ENCODE measurements at regions not wholly inside any gene's neighbourhood (a gene's known extent, or its start where the extent isn't known, plus 50 kb on each side); places are given as distances from the start of the nearest gene placed in this dataset.
A peak's percentile ranks its signal among the peaks of the same experiment; 100 is the strongest.

DNA sequence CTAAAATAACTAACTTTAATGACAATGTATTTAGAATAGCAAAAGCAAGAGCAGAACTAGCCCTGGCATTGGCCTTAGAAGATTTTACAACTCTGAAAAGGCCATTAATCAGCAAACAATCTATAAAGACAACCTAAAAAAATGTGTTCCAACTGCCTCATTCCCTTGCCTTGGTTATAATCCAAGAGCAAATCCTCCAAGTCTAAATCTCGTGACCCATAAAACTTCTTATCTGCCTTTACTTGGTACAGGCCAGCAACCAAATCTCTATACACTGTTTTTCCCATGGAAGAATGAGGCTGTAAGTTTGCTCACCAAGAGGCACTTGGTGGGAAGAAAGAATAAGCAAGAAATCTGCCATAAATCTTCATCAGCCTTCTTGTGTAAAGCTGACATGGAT lies 175.3 kb upstream of the MID1 start:
- no peaks in the 10 kb centered on the region for H3K9me3 ChIP-seq
- no peak overlapping the region for H3K4me3 ChIP-seq
- no peak for ATAC-seq
- peaks cover 0 to 24% (median 0%) of the 10 kb centered on the region in 3 donors for H3K4me1 ChIP-seq
- peak overlapping the region in 1 of 4 donors; percentile 49 for H3K27ac ChIP-seq
- no peak for TF ChIP-seq POLR2A (IDR thresholded peaks at IDR 0.05)
- no peak for TF ChIP-seq EP300 (IDR thresholded peaks at IDR 0.05)
- H3K27me3 ChIP-seq: no peaks in the 10 kb centered on the region
- 10 to 57% methylated on average over 1 of the region's 1 CpG for WGBS, 2 donors (ENCODE audit: low coverage in 1 of 2)
- H3K36me3 ChIP-seq: no peaks in the 10 kb centered on the region

DNA sequence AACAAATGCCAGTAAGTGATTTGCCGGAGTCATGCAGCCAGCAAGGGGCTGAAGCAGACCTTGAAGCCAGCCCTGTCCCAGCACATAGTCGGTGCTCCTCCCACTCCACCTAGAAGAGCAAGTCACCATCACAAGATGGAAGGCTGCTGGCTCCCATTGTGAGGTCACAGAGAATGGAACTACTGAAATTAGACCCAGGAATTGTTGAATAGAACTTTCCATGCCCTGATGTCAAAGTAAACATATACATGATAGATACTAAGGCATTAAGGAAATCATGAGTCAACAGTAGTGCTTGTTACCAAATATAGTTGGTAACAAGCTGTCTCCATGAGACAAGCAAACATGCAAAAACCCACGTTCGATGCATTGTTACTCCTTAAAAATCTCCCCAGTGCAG lies 177.1 kb upstream of the MID1 start:
- no peak for TF ChIP-seq CTCF (IDR thresholded peaks at IDR 0.05)
- 71% methylated on average over 3 of the region's 4 CpGs; no CpG with 5 or more reads in 1 of the 2 donors for WGBS, 2 donors (ENCODE audit: low coverage in 1 of 2)
- ATAC-seq: no peak

DNA sequence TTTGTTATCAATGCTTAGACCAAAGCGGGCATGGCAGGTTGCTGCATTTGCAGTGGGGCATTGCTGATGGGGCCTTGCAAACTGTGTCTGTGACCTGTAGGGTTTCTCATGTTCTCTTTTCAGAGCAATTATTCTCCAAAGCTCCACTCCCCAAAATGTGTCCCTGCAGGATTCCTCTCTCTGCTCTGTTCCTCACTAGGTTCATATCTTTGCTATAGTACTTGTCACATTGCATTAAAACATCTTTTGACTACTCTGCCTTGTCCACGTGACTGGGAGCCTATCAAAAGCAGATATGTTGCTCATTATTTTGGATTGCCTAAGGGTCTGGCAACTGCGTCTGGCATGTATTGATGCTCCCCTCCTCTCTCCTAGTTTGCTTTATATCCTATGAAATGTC lies 177.7 kb upstream of the MID1 start:
- H3K4me3 ChIP-seq: no peak overlapping the region
- no peaks in the 10 kb centered on the region for H3K27me3 ChIP-seq
- no peak for ATAC-seq
- H3K36me3 ChIP-seq: no peaks in the 10 kb centered on the region
- H3K9me3 ChIP-seq: no peaks in the 10 kb centered on the region
- TF ChIP-seq POLR2A (IDR thresholded peaks at IDR 0.05) (no peak), EP300 (IDR thresholded peaks at IDR 0.05) (no peak), POLR2AphosphoS5 (IDR thresholded peaks at IDR 0.05) (no peak), CTCF (IDR thresholded peaks at IDR 0.05) (no peak)
- H3K27ac ChIP-seq: no peak overlapping the region
- peaks cover 0 to 28% (median 0%) of the 10 kb centered on the region in 3 donors for H3K4me1 ChIP-seq
- 45 to 68% methylated on average over 2 to 3 of the region's 3 CpGs for WGBS, 2 donors (ENCODE audit: low coverage in 1 of 2)

More for the DNA sequence above, 177.1 kb upstream of the MID1 start:
- no peak overlapping the region for H3K4me3 ChIP-seq
- no peak overlapping the region for H3K27ac ChIP-seq
- no peaks in the 10 kb centered on the region for H3K36me3 ChIP-seq
- H3K9me3 ChIP-seq: no peaks in the 10 kb centered on the region
- no peaks in the 10 kb centered on the region for H3K27me3 ChIP-seq
- peaks cover 0 to 28% (median 0%) of the 10 kb centered on the region in 3 donors for H3K4me1 ChIP-seq

- H3K36me3 ChIP-seq: no peaks in the 10 kb centered on the region
- H3K9me3 ChIP-seq: no peaks in the 10 kb centered on the region
- H3K4me1 ChIP-seq: peaks cover 0 to 6% (median 0%) of the 10 kb centered on the region in 3 donors
- no peak for ATAC-seq
- TF ChIP-seq POLR2AphosphoS5 (IDR thresholded peaks at IDR 0.05) (no peak), POLR2A (IDR thresholded peaks at IDR 0.05) (no peak), CTCF (IDR thresholded peaks at IDR 0.05) (no peak), EP300 (IDR thresholded peaks at IDR 0.05) (no peak)
- H3K27me3 ChIP-seq: no peaks in the 10 kb centered on the region
- no peak overlapping the region for H3K27ac ChIP-seq
- H3K4me3 ChIP-seq: no peak overlapping the region
These were observed 180.4 kb upstream of the MID1 start for GRCh38 chrX:10800796-10801195.

DNA sequence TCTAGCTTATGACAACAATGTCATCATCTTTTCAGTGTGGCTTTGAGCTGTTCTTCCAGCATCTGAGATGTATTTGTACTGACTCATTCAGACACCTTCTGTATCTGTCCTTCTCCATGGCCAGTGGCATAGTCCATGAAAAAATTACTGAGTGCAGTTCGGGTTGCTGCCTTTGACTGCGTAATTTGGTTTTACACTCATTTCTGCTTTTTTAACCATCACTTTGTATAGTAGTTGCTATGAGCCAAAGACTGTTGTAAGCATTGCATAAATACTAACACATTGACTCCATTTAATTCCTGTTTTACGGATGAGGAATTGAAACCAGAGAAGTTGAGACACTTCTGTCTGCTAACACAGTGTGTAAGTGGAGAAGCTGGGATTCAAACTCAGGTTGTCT lies 190.7 kb upstream of the MID1 start:
- no peak for ATAC-seq

More for the DNA sequence above, 190.7 kb upstream of the MID1 start:
- H3K4me1 ChIP-seq: no peaks in the 10 kb centered on the region
- H3K36me3 ChIP-seq: no peaks in the 10 kb centered on the region
- H3K4me3 ChIP-seq: no peak overlapping the region
- H3K27ac ChIP-seq: no peak overlapping the region
- TF ChIP-seq POLR2A (IDR thresholded peaks at IDR 0.05) (no peak), EP300 (IDR thresholded peaks at IDR 0.05) (no peak), CTCF (IDR thresholded peaks at IDR 0.05) (no peak), POLR2AphosphoS5 (IDR thresholded peaks at IDR 0.05) (no peak)
- H3K27me3 ChIP-seq: no peaks in the 10 kb centered on the region
- WGBS, 2 donors (ENCODE audit: low coverage in 1 of 2): 88 to 93% methylated on average over 2 to 3 of the region's 3 CpGs
- H3K9me3 ChIP-seq: no peaks in the 10 kb centered on the region

Data from gastroesophageal sphincter (tissue), 4 donors.